ENCODE measurements at regions not wholly inside any gene's neighbourhood (a gene's known extent, or its start where the extent isn't known, plus 50 kb on each side); places are given as distances from the start of the nearest gene placed in this dataset.

- TF ChIP-seq EZH2 (IDR thresholded peaks at IDR 0.05; ENCODE audit: insufficient read depth, poor library complexity, severe bottlenecking), result no peak
- no peak for TF ChIP-seq EZH2phosphoT487 (IDR thresholded peaks at IDR 0.05; ENCODE audit: insufficient read depth, low read depth)
Measured at GRCh38 chr1:18547460-18547859, 66.7 kb downstream of the KLHDC7A start.

All from GM23248 (cell line).